BJ (cell line): ENCODE measurements at regions not wholly inside any gene's neighbourhood (a gene's known extent, or its start where the extent isn't known, plus 50 kb on each side); places are given as distances from the start of the nearest gene placed in this dataset.

Source experiments
- CTCF ChIA-PET: fragments of 350-600 bp; formaldehyde crosslinking; extraction: SDS; loops from one replicate; lab custom pipeline; 2021; ENCODE audit warnings: antibody characterized with exemption, inconsistent platforms; lab: Yijun Ruan, JAX
- POLR2A ChIA-PET: fragments of 300-600 bp; sonication (Branson Sonifier 250); formaldehyde crosslinking; extraction: SDS; loops from one replicate; lab custom pipeline; 2021; ENCODE audit warnings: antibody characterized with exemption; lab: Charles Lee
- DNase-seq: peaks from one replicate; pipeline ENCODE4 v3.0.0-alpha.2; 2011; ENCODE audit warnings: low read depth
- H3K27me3 ChIP-seq: 2 replicates; pipeline ENCODE4 v1.6.0; 2011; ENCODE audit warnings: low read length; ENCODE audit not compliant: control insufficient read depth, insufficient read depth
- H3K36me3 ChIP-seq: 2 replicates; pipeline ENCODE4 v1.5.1; 2011; ENCODE audit warnings: low read length; ENCODE audit not compliant: control insufficient read depth, insufficient read depth
- H3K4me3 ChIP-seq: 2 replicates; pipeline ENCODE4 v1.5.1; 2011; ENCODE audit warnings: low read depth, mild to moderate bottlenecking, control low read depth, low read length
- TF ChIP-seq, protein P1 (sequence below): IDR thresholded peaks from 2 replicates; pipeline ENCODE4 v1.5.1; 2011; ENCODE audit warnings: low read depth, mild to moderate bottlenecking, control low read depth, inconsistent platforms, low read length, moderate library complexity; ENCODE audit not compliant: insufficient read depth

DNA sequence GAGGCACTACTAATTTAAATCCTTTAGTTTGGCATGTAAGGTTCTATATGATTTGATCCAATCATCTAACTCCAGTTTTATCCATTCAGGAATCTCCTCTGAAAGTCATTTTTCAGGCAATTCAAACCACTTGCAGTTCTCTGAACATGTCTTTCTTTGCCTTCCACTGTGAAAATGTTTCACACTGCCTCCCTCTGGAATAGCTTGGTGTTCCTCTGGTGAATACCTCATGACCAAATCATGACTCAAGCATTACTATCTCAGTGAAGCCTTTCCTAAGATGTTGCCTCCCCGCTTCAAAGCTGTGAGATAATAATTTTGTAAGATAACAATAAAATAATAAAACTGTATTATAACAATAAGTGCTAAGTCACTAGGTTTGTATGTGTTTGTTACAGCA lies 981.1 kb downstream of the DTWD2 start:
- no peak overlapping the region for H3K4me3 ChIP-seq
- TF ChIP-seq, protein P1, sequence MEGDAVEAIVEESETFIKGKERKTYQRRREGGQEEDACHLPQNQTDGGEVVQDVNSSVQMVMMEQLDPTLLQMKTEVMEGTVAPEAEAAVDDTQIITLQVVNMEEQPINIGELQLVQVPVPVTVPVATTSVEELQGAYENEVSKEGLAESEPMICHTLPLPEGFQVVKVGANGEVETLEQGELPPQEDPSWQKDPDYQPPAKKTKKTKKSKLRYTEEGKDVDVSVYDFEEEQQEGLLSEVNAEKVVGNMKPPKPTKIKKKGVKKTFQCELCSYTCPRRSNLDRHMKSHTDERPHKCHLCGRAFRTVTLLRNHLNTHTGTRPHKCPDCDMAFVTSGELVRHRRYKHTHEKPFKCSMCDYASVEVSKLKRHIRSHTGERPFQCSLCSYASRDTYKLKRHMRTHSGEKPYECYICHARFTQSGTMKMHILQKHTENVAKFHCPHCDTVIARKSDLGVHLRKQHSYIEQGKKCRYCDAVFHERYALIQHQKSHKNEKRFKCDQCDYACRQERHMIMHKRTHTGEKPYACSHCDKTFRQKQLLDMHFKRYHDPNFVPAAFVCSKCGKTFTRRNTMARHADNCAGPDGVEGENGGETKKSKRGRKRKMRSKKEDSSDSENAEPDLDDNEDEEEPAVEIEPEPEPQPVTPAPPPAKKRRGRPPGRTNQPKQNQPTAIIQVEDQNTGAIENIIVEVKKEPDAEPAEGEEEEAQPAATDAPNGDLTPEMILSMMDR = no peak
- DNase-seq = no peak
- ChIA-PET POLR2A (no interaction called here), CTCF (interaction anchor here (0.6 to 1.1 kb wide), 3 partner anchors 17 to 604 kb away, joined by 3 read pairs; no protein-coding TSS in a partner anchor)
- no peaks in the 10 kb centered on the region for H3K27me3 ChIP-seq
- no peaks in the 10 kb centered on the region for H3K36me3 ChIP-seq

DNA sequence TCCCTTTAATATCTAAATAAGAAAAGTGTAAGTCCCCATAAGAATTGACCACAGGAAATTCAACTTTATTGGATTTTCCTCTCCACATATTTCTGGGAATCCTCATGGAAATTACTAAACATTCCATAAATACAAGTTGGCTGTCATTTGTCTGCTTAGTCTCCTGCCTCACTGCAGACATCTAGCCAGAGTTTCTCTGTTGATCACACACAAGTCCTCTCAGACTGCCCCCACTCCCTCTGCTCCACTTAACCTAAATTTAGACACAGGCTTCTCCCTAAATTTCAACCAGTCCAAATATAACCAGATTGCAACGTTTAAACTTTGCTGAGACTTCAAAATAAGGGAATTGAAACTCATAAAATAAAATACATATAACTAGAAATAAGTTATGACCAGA lies 982.1 kb downstream of the DTWD2 start:
- no peaks in the 10 kb centered on the region for H3K27me3 ChIP-seq
- POLR2A ChIA-PET = no interaction called here
- CTCF ChIA-PET = no interaction called here
- no peak overlapping the region for H3K4me3 ChIP-seq
- no peak for DNase-seq
- H3K36me3 ChIP-seq = no peaks in the 10 kb centered on the region
- TF ChIP-seq, protein P1 = no peak

DNA sequence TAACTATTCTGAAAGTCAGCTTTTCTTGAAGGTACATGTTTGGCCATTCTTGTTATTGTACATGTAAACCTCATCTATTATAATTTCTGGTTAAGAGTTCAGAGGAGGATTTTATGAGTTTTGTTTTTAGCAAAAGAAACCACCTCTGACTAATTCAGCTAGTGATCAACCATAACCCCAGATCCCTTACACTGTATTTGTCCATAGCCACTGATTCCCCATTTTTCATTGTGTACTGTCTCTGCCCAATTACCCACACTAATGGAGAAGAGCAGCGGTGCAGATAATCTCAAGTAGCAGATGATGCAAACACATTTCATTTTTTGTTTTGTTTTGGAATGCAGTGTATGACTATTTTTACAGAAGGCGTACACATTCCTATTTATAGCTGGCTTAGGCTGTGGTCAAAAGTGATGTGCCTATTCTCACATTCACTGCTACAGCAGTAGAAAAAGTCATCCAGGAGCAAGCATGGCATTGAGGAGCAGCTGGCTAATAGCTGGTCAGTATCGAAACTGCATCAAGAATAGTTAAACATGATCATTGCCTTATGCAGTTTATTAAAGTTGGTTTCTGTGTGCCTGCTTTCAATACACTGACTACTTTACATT lies 988.3 kb downstream of the DTWD2 start:
- Histone ChIP-seq H3K4me3 (no peak overlapping the region), H3K27me3 (no peaks in the 10 kb centered on the region), H3K36me3 (no peaks in the 10 kb centered on the region)
- CTCF ChIA-PET = interaction anchor here (0.6 kb wide), 1 partner anchor 20 kb away, joined by 3 read pairs; no protein-coding TSS in a partner anchor
- TF ChIP-seq, protein P1 = no peak
- DNase-seq = no peak
- POLR2A ChIA-PET = no interaction called here

DNA sequence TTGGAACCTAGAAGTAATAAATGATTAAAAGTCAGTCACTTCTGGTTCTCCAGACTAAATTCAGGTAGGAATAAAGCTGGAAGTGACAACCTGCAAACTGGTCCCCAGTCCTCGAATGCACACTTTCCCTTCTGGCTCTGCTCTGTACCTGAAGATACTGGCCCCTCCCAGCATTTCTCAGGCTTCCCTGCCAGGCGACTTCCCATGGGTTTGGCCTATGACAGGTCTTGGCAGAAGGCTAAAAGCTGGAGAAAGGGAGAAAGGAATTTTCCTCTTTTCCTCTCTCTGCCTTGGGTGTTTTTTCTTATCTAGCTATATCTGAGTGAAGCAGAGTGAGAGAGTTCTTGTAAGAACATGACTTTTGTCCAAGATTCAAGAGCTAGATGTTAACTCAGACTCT lies 1005.7 kb downstream of the DTWD2 start:
- H3K27me3 ChIP-seq = no peaks in the 10 kb centered on the region
- ChIA-PET CTCF (no interaction called here), POLR2A (no interaction called here)
- TF ChIP-seq, protein P1 = no peak
- no peaks in the 10 kb centered on the region for H3K36me3 ChIP-seq
- no peak for DNase-seq
- H3K4me3 ChIP-seq = no peak overlapping the region

DNA sequence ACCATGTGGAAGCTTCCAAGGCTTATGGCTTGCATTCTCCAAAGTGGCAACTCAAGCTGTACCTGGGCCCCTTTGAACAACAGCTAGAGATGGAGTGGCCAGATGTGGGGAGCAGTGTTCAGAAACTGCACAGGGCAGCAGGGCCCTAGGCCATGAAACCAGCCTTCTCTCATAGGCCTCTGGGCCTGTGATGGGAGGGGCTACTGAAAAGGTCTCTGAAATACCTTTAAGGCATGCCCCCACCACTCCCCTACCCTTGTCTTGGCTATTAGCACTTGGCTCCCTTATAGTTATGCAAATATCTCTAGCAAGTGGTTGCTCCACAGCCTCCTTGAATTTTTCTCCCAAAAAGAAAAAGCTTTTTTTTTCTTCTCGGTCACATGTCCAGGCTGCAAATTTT lies 1014.6 kb downstream of the DTWD2 start:
- Histone ChIP-seq H3K36me3 (no peaks in the 10 kb centered on the region), H3K27me3 (no peaks in the 10 kb centered on the region), H3K4me3 (no peak overlapping the region)
- TF ChIP-seq, protein P1 = no peak
- ChIA-PET CTCF (no interaction called here), POLR2A (no interaction called here)
- DNase-seq = no peak
